GM19035 (cell line): ENCODE measurements at regions not wholly inside any gene's neighbourhood (a gene's known extent, or its start where the extent isn't known, plus 50 kb on each side); places are given as distances from the start of the nearest gene placed in this dataset.

ENCODE experiments used
- ATAC-seq: cut with Tn5 transposase; IDR thresholded peaks from one replicate; pipeline ENCODE4 v1.9.1; 2021; ENCODE audit not compliant: unreplicated experiment

DNA sequence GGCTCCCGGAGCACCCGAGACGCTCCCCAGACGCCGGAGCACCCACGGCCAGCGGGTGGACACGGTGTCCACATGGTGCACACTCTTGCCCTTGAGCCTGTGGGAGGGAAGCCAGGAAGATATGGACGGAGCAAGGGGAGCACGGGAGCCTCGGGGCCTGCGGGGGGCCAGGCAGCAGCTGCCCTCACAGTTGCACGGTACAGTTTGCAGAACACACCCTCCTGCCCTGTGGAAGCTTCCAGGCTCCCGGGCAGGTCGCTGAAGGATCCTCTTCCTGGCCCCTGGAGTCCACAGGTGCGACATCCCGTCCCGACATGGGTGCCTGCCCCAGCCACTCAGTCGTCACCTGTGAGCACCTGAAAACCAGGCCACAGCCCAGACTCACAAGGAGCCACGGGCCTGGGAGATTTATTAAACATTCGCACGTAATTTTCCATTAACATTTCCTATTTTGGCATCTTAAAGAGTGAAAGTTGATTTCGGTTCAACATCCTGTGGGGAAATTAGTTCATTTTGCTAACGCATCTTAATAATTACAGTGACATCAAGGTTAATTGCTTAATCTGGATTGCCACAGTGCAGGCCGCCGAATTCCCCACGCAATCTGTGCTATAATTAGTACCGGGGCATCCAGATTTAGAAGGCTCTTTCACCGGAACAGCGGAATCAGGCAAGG is 253.3 kb downstream of the BRD1 start:
- ATAC-seq = no peak

DNA sequence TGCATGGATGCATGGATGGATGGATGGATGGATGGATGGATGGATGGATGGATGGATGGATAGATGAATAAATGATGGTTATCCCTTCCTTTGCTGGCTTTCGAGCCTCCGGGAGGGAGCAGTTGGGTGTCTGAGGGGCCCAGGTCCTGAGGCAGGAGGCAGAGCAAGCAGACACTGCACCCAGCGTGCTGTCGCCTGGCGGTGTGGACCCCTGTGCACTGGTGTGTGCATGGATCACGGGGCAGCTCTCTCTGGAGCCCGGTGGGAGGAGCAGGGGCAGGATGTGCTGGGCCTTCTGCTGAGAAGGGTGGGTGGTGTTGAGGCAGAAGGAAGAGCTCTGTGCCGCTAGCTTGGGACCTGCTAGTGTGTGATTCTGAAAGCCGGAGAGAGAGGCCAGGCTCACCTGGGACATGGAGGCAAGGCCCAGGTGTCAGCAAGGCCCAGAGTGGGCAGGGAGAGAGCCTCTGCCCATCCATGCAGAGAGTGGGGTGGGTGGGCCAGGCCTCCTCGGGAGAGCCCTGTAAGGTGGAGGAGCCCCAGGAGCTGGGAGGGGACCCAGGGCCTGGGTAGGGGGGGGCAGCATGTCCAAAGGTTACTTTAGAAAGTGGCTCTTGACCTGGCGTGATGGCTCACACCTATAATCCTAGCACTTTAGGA is 254.4 kb downstream of the BRD1 start:
- no peak for ATAC-seq

DNA sequence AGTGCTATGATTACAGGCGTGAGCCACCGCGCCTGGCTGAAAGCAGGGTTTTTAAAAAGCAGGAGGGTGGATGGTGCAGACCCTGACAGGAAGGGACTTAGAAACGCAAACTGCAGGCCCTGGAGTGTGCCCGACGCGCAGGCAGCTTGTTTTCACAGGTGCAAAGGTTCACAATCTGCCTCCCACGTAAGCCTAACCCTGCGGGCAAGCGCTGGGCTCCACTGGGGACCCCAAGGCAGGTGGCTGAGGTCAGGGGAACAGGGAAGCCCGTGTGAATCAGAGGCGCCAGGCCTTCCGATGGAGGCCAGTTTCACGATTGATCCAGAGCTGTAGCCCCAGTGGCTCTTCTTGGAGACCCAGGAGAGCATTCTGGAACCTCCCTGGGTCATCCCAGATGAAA is 256.3 kb downstream of the BRD1 start:
- no peak for ATAC-seq

DNA sequence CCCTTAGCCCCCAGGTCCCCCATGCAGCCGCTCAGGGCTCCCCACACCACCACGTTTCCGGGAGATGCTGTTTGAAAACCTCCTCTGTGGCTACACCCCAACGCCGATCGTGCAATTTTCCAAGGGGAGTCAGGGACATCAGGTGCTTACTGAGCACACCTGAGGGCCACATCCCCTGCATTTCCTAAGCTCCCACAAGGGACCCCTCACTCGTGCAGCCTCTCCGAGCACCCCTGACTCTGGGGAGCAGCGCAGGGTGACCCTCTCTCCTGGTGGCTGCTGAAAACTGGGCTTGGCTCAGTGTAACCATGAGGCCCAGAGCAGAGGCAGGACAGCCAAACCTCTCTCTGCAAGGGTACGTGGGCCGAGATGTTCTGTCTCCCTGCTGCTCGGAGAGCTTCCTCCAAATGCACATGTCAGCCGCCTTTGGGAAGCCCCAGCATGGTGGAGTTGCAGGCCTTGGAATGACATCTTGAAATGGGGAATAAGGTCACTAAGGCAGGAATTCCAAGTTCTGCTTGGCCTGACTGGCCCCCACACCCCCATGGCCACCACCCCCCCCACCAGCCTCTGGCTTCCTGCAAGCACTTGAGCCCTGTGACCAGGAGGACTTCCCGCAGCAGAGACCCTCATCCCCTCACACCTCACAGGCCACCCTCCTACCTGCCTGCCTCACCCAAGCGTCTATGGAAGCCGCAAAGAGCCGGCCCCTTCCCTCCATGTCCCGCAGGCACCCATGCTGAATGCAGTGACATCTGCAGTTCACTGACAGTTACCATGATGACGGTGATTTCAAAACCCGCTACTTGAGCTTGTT is 257.4 kb downstream of the BRD1 start:
- no peak for ATAC-seq

DNA sequence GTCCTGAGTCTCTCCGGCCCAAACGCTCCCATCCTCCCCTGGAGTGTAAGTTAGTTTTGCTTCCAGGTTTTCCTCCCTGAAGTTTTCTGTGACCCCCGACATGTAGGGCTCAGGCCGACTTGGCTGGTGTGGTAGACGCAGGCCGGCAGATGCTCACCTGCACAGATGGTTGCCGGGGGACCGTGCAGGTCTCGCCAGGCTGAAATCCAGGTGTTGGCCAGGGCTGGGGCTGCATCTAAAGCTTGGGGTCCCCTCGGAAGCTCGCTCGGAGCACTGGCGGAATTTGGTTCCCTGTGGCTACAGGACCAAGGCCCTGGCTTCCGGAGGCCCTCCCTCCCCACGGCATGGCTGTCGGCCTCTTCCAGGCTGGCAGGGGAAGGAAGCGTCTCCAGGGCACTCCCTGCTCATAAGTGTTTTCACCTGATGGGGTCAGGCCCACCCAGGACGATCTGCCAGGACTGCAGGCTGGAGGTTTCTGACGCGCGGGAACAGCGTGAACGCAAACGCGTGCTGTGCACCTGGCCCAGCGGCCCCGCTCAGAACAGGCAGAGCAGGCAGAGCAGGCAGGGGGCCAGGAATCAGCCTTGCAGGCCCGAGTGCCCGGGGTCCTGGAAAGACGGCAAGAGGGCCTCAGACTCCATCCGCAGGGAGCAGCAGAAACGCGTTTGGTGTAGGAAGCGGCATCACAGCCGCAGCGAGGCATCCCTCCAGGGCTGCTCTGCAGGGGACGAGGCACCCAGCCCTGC is 258.2 kb downstream of the BRD1 start:
- ATAC-seq = no peak

DNA sequence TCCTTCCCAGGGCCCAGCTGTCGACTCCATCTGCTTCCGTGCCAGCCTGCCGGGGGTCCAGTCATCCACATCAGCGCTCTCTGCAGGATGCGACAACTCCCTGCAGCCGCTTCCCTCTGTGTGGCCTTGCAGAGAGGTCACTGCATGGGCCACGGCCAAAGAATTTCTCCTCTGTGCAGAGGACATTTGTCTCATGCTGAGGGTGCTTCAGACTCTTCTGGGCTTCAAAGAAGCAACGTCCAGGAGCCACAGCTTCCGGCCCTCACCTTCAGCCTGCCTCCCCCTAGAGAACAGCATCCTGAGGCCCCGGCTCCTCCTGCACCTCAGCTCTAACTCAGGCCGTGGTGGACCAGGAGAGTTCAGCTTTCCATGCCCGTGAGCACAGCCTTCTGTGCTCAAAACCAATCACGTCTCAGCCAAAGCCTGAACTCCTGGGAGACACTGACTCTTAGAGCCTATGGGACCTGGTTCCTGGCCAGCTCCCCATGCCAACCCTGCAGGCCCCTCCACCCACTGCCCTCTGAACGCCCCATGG is 258.9 kb downstream of the BRD1 start:
- no peak for ATAC-seq

DNA sequence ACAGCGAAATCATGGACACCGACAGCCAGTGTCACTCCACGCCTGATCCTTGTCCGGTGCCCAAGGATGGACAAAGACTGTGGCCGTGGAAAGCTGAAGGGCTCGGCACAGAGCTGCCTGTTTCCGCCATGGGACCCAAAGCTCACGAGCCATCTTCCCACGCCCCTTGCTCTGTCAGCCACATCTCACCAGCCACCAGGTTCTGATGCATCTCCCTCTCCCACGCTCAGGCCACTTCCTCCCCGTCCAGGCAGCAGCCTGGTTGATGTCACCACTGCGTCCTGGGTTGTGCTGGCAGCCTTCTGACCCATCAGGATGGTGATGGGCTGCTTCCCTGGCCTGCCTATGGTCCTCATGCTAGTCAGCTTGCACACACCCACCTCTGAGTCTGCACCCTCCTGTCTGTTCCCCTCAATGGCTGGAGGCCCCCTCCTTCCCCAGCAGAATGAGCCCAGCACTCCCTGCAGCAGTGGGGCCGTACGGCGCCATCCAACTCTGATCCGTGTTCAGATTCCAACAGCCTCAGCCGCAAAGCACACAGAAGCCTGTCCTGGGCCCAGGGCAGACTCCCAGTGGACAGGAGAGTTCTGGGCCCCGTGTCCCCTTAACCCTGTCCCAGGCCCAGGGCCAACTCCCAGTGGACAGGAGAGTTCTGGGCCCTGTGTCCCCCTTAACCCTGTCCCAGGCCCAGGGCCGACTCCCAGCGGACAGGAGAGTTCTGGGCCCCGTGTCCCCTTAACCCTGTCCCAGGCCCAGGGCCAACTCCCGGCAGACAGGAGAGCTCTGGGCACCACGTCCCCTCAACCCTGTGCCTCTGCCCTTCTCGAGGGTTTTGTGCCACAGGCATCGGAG is 259.5 kb downstream of the BRD1 start:
- no peak for ATAC-seq

DNA sequence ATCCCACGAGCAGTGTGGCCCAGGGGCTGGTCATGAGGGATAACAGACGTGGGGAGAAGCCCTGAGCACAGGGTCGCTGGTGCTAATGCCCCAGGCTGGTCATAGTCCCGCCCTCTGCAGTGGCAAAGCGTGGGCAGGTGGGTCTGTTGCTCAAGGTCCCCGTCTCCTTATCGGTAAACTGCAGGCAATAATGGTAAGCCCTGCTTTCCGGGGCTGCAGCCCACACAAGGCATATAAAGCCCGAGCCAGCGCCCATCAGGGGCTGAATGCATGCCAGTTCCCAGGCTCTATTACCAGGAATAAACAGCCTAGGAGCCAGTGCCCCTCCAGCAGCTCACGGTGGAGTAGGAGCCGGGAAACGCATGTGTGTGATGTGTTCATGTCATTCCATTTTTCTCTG is 261.0 kb downstream of the BRD1 start:
- no peak for ATAC-seq

DNA sequence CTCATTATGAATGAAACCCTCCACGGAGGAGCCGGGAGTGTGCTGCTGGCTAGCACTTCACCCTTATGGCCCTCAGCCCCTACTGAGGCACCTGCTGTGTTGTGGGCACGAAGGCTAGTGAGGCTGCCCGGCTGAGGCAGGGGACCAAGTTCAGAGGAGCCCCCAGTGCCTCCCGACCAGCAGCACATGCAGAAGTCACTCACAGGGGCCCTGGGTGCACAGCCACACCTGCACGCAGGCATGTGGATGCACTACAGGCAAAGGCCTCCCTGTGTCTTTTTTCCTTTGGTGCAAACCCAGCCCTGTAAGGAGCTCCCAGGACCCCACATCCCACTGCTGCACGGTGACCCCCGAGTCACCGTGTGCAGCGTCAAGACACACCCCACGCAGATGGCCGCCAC is 261.5 kb downstream of the BRD1 start:
- no peak for ATAC-seq

DNA sequence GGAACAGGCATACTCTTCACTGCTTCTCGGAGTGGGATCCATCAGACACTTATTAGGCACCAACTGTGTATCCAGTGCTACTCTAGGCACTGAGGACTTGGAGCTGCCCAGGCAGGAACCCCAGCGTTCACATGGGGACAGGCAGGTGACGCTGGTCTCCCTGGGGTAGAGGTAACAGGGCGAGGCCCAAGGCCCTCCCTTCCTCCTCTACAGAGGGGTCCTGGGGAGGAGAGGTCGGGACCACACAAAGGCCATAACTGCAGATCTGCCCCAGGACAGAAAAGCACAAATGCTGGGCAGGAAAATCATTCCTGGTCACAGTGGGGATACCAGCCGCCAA is 262.2 kb downstream of the BRD1 start:
- ATAC-seq = no peak

DNA sequence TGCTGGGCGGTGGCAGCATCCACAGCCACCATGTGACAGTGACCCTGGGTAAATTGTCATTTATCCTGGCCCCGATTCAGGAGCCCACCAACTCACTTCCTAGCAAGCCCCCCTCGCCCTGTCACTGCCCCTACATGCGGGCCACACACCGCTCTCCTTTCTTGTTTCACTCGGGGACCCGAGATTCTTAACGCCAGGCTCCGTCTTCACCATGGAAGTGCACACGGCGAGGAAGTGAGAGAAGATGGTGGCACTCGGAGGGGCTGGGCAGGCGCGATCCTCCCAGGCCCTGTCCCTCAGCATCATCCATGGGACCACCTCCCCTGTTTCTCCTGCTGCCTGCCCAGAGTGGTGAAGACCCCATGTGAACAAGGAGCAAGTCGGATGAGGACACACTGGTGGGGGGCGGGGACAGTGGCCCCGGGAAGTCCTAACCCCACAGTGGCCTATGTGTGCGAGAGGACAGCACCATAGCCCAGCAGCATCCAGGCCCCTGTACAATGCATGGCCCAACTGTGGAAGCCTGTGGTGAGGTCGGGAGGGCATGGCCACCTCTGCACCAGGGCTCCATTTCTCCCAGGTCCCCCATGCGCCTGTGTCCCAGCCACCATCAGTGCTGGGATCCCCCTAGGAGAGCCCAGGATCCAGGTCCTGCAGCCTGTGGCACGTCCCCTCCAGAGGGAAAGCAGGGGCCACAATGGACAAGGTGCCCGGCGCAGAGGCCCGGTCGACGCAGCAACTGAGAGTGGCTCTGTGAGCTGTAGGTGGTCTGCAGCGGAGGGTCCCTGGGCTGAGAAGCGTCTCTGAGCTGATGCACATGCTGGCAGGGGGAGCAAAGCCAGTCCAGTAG is 262.8 kb downstream of the BRD1 start:
- ATAC-seq = no peak

DNA sequence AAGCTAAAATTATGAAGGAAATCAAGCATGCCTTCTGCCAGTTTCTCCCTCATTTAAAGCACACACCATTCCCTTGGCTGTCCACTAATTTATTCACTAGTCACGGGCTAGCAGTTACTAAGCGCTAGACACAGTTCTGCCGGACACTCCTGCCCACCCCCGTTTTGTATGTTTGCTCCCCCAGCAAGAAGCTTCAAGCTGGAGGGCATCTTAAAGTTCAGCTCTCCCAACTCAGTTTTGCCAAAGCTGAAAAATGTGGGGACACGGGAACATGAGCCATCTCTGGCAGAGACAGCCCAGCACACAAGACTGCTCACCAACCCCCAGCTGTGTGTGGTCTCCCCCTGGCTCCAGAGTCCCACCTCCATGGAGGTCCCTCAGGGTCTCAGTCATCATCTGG is 263.6 kb downstream of the BRD1 start:
- no peak for ATAC-seq

DNA sequence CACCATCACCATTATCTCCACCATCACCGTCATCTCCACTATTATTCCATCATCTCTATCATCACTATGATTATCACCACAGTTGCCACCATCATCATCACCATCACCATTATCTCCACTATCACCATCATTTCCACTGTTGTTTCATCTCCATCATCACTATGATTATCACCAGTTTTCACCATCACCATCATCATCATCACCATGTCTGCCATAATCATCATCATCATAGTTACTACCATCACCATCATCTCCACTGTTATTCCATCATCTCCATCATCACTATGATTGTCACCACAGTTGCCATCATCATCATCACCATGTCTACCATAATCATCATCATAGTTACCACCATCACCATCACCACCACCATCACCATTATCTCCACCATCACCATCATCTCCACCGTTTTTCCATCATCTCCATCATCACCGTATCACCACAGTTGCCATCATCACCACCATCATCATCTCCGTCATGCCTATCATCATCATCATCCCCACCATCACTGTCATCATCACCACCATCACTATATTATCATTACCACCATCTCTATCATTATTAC is 264.9 kb downstream of the BRD1 start:
- no peak for ATAC-seq

DNA sequence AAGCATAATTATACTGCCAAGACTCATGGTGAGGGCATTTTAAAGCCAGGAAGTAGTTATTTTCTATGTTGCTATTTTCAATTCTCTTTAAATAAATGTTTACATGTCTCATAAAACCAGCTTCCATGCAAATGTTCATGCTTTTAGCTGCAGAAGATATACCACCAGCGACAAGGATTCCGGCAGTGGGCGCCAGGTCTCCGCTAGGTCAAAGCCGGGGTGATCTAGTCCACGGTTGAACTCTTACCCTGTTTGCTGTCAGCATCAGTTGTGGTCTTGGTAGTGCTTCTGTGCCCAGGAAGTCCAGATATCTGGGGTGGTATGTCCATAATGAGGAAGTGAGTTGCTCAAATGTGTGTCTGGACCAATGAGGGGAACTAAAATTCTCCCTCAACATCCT is 265.7 kb downstream of the BRD1 start:
- no peak for ATAC-seq

DNA sequence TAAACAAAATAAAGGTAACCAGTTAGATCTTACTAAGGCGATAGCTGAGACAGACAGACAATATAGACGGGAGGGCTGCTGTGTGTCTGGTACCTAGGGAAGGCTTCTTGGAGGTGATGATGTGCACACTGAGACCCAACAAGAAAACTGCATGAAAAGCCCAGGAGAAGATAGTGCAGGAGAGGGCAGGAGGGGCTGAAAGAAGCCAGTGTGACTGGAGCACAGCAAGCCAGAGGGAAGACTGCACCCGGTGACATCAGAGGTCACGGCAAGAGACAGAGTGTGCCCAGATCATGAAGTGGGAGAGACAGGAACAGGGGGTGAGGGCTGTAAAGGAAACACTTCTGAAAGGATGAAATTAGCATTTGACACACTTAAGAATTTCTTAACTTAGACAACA is 266.3 kb downstream of the BRD1 start:
- no peak for ATAC-seq

DNA sequence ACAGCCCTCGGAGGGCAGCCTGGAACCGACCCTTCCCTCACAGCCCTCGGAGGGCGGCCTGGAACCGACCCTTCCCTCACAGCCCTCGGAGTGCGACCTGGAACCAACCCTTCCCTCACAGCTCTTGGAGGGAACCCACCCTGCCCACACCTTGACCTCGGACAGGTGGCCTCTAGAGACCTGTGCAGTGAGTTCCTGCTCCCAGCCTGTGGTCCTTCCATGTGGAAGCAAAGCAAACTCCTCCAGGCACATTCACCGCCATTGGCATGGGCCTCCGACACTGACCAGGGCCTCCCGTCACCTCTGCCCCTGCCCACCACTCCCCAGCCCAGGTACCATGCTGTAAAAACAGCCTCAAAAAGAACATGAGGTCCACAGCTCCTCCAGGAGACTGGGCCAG is 272.1 kb downstream of the BRD1 start:
- no peak for ATAC-seq

DNA sequence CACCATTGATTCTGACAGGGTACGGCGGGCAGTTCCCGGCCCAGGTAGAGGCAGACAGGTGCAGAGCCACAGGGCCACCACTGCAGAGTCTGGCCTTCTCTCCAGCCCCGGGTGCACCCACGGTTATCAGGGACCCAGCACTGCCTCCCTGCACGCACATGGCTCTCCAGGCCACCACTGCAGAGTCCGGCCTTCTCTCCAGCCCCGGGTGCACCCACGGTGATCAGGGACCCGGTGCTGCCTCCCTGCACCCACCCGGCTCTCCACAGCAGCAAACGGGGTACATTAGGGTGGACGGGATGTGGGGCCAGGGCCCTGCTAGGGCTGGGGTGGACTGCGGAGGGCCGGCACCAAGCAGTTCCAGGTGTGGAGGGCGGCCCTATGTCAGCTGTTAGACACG is 272.9 kb downstream of the BRD1 start:
- ATAC-seq = no peak

DNA sequence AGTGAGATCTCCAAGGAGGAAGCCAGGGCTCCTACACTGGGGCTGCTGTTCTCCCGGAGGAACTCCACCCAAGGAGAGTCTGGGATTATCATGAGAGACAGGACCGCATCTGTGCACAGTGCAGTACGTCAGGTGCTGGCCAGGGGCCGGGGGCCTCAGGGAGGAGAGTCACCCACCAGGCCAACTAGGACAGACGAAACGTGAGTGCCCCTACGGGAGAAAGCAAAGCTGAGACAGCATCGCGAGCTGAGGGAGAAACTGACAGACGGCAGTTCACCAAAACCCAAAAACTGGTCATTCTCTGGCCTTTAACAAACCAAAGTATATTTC is 273.4 kb downstream of the BRD1 start:
- ATAC-seq = no peak

DNA sequence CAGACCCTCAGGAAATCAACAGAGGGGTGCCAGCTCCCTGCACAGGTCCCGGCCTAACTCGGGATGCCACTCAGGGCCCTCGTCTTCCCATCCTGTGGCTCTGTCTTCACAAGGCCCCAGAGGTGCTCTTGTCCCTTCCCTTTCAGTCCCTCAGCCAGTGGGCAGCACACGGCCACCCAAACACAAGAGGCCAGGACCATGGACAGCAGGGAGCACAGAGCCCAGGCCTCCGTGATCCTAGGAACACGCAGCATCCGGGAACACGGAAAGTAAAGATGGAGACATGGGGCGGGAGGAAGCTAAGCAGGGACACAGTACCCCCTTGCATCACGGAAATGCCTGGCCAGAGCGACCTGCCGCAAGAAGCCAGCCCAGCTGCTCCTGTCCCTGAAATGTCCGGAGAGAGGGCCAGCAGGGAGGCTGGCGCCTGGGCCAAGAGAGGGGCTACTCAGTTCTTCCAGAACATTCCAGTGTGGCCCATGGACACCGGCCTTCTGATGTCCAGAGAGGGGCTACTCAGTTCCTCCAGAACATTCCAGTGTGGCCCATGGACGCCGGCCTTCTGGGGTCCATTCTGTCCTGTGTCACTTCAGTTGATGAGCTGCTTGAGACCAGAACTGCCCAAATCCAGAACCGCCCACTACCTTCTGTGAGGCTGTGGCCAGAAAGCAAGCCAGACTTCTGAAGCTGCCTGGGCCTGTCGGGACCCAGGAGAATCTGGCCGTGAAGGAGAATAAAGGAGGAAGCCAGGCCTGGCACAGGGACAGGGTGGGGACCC is 274.0 kb downstream of the BRD1 start:
- no peak for ATAC-seq
